ENCODE measurements at regions not wholly inside any gene's neighbourhood (a gene's known extent, or its start where the extent isn't known, plus 50 kb on each side); places are given as distances from the start of the nearest gene placed in this dataset.

DNA sequence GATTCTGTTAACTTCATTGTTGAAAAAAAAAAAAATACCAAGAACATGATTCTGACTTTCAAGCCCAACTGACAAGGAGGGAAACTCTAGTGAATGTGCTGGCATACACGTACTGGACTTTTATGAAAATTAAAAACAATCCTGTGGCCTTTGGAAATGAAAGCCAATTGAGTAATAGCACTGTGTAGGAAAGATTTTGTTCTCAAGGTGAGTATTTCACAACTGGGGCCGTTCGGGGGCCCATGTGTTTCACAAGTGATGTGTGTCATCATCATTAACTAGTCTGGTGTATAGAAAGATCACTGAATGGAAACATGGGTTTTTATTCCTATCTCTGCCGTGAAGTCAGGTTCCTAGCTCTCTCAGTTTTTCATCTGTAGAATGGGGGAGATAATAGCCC is 605.0 kb upstream of the CLINT1 start (continued):
- TF ChIP-seq, protein P1, sequence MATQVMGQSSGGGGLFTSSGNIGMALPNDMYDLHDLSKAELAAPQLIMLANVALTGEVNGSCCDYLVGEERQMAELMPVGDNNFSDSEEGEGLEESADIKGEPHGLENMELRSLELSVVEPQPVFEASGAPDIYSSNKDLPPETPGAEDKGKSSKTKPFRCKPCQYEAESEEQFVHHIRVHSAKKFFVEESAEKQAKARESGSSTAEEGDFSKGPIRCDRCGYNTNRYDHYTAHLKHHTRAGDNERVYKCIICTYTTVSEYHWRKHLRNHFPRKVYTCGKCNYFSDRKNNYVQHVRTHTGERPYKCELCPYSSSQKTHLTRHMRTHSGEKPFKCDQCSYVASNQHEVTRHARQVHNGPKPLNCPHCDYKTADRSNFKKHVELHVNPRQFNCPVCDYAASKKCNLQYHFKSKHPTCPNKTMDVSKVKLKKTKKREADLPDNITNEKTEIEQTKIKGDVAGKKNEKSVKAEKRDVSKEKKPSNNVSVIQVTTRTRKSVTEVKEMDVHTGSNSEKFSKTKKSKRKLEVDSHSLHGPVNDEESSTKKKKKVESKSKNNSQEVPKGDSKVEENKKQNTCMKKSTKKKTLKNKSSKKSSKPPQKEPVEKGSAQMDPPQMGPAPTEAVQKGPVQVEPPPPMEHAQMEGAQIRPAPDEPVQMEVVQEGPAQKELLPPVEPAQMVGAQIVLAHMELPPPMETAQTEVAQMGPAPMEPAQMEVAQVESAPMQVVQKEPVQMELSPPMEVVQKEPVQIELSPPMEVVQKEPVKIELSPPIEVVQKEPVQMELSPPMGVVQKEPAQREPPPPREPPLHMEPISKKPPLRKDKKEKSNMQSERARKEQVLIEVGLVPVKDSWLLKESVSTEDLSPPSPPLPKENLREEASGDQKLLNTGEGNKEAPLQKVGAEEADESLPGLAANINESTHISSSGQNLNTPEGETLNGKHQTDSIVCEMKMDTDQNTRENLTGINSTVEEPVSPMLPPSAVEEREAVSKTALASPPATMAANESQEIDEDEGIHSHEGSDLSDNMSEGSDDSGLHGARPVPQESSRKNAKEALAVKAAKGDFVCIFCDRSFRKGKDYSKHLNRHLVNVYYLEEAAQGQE (IDR thresholded peaks at IDR 0.05; ENCODE audit: borderline replicate concordance in 1 of 2, low read depth in 1 of 2, low read length in 2 of 2), result no peak; a peak in 1 of 4 replicates
- no peak for TF ChIP-seq ATF7-NPFF (CRISPR knock-in tag; IDR thresholded peaks at IDR 0.05; ENCODE audit: low read depth)
- TF ChIP-seq GFI1 (CRISPR knock-in tag; IDR thresholded peaks at IDR 0.05; ENCODE audit: borderline replicate concordance), result no peak
- TF ChIP-seq RAD21 (CRISPR knock-in tag; IDR thresholded peaks at IDR 0.05), result no peak
- TF ChIP-seq ZNF577 (CRISPR knock-in tag; IDR thresholded peaks at IDR 0.05; ENCODE audit: borderline replicate concordance, low read depth), result no peak
- no peak for TF ChIP-seq PRMT3 (CRISPR knock-in tag; IDR thresholded peaks at IDR 0.05; ENCODE audit: borderline replicate concordance, low read depth)
- no peak for TF ChIP-seq MAFF (IDR thresholded peaks at IDR 0.05; ENCODE audit: low read depth, low read length)
- peak; percentile 76; the same call in 1 of the 2 replicates for TF ChIP-seq SMAD3 (CRISPR knock-in tag; IDR thresholded peaks at IDR 0.05)
- TF ChIP-seq ZNF282 (IDR thresholded peaks at IDR 0.05; ENCODE audit: partially characterized antibody), result no peak
- TF ChIP-seq, protein P2, sequence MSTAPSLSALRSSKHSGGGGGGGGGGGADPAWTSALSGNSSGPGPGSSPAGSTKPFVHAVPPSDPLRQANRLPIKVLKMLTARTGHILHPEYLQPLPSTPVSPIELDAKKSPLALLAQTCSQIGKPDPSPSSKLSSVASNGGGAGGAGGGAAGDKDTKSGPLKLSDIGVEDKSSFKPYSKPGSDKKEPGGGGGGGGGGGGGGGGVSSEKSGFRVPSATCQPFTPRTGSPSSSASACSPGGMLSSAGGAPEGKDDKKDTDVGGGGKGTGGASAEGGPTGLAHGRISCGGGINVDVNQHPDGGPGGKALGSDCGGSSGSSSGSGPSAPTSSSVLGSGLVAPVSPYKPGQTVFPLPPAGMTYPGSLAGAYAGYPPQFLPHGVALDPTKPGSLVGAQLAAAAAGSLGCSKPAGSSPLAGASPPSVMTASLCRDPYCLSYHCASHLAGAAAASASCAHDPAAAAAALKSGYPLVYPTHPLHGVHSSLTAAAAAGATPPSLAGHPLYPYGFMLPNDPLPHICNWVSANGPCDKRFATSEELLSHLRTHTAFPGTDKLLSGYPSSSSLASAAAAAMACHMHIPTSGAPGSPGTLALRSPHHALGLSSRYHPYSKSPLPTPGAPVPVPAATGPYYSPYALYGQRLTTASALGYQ (CRISPR knock-in tag; IDR thresholded peaks at IDR 0.05), result no peak
- TF ChIP-seq HES4 (CRISPR knock-in tag; IDR thresholded peaks at IDR 0.05; ENCODE audit: borderline replicate concordance), result no peak
- TF ChIP-seq, protein P3, sequence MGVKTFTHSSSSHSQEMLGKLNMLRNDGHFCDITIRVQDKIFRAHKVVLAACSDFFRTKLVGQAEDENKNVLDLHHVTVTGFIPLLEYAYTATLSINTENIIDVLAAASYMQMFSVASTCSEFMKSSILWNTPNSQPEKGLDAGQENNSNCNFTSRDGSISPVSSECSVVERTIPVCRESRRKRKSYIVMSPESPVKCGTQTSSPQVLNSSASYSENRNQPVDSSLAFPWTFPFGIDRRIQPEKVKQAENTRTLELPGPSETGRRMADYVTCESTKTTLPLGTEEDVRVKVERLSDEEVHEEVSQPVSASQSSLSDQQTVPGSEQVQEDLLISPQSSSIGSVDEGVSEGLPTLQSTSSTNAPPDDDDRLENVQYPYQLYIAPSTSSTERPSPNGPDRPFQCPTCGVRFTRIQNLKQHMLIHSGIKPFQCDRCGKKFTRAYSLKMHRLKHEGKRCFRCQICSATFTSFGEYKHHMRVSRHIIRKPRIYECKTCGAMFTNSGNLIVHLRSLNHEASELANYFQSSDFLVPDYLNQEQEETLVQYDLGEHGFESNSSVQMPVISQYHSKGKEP (CRISPR knock-in tag; IDR thresholded peaks at IDR 0.05), result no peak
- TF ChIP-seq KDM6A (CRISPR knock-in tag; IDR thresholded peaks at IDR 0.05; ENCODE audit: low read depth), result no peak
- TF ChIP-seq ZSCAN30 (CRISPR knock-in tag; IDR thresholded peaks at IDR 0.05), result no peak
- peak; percentile 72 to 80; a peak in 3 of 4 replicates for TF ChIP-seq EP300 (IDR thresholded peaks at IDR 0.05; ENCODE audit: low read depth in 2 of 2, low read length in 2 of 2)
- TF ChIP-seq EP300 (CRISPR knock-in tag; IDR thresholded peaks at IDR 0.05; ENCODE audit: borderline replicate concordance), result no peak; the same call in 1 of the 2 replicates
- TF ChIP-seq, protein P4, sequence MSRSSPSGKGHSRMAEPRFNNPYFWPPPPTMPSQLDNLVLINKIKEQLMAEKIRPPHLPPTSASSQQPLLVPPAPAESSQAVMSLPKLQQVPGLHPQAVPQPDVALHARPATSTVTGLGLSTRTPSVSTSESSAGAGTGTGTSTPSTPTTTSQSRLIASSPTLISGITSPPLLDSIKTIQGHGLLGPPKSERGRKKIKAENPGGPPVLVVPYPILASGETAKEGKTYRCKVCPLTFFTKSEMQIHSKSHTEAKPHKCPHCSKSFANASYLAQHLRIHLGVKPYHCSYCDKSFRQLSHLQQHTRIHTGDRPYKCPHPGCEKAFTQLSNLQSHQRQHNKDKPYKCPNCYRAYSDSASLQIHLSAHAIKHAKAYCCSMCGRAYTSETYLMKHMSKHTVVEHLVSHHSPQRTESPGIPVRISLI (CRISPR knock-in tag; IDR thresholded peaks at IDR 0.05; ENCODE audit: borderline replicate concordance), result no peak
- no peak for TF ChIP-seq STAT5B (CRISPR knock-in tag; IDR thresholded peaks at IDR 0.05)
- TF ChIP-seq KAT8 (CRISPR knock-in tag; IDR thresholded peaks at IDR 0.05), result peak; percentile 45; the same call in 1 of the 2 replicates
- TF ChIP-seq, protein P5, sequence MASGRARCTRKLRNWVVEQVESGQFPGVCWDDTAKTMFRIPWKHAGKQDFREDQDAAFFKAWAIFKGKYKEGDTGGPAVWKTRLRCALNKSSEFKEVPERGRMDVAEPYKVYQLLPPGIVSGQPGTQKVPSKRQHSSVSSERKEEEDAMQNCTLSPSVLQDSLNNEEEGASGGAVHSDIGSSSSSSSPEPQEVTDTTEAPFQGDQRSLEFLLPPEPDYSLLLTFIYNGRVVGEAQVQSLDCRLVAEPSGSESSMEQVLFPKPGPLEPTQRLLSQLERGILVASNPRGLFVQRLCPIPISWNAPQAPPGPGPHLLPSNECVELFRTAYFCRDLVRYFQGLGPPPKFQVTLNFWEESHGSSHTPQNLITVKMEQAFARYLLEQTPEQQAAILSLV (CRISPR knock-in tag; IDR thresholded peaks at IDR 0.05; ENCODE audit: borderline replicate concordance), result no peak
- TF ChIP-seq PHF5A (CRISPR knock-in tag; IDR thresholded peaks at IDR 0.05; ENCODE audit: low read depth, unreplicated experiment), result no peak
- no peak for TF ChIP-seq ZNF296 (CRISPR knock-in tag; conservative IDR thresholded peaks at IDR 0.05)
